ENCODE measurements at regions not wholly inside any gene's neighbourhood (a gene's known extent, or its start where the extent isn't known, plus 50 kb on each side); places are given as distances from the start of the nearest gene placed in this dataset.

- Histone ChIP-seq H3K4me3 (no peak overlapping the region), H3K27ac (no peak overlapping the region), H3K36me3 (no peaks in the 10 kb centered on the region), H3K9me3 (no peaks in the 10 kb centered on the region), H3K4me1 (peaks cover 0 to 3% (median 0%) of the 10 kb centered on the region in 9 donors), H3K27me3 (no peaks in the 10 kb centered on the region)
- TF ChIP-seq CTCF (IDR thresholded peaks at IDR 0.05): no peak
- no peak for DNase-seq
- intact Hi-C loops (cut with DNase I): loop anchor here in 1 of 10 donors (5.0 kb wide), 1 partner anchor 74 kb away; no protein-coding TSS in a partner anchor
- no peak for ATAC-seq
- WGBS, 2 donors: 87 to 97% methylated on average over 1 of the region's 1 CpG
Measured at GRCh38 chr2:150690870-150691269, 203.4 kb upstream of the RND3 start.

GRCh38 chr2:150690261-150690660, 202.8 kb upstream of the RND3 start:
- H3K4me1 ChIP-seq: peaks cover 0 to 3% (median 0%) of the 10 kb centered on the region in 9 donors
- no peak for DNase-seq
- H3K27me3 ChIP-seq: no peaks in the 10 kb centered on the region
- TF ChIP-seq CTCF (IDR thresholded peaks at IDR 0.05): no peak
- H3K9me3 ChIP-seq: no peaks in the 10 kb centered on the region
- intact Hi-C loops (cut with DNase I): loop anchor here in 1 of 10 donors (5.0 kb wide), 1 partner anchor 73 kb away; no protein-coding TSS in a partner anchor
- H3K27ac ChIP-seq: peak overlapping the region in 1 of 10 donors; percentile 59
- H3K4me3 ChIP-seq: no peak overlapping the region
- WGBS, 2 donors: 75 to 80% methylated on average over 2 of the region's 2 CpGs
- H3K36me3 ChIP-seq: no peaks in the 10 kb centered on the region
- no peak for ATAC-seq

GRCh38 chr2:150689590-150689989, 202.1 kb upstream of the RND3 start:
- ATAC-seq (peak in 1 of 8 donors; percentile 59), DNase-seq (no peak)
- 47 to 53% methylated on average over 2 of the region's 2 CpGs for WGBS, 2 donors
- intact Hi-C loops (cut with DNase I): no loop called here
- Histone ChIP-seq H3K4me1 (peaks cover 0 to 3% (median 0%) of the 10 kb centered on the region in 9 donors), H3K27me3 (no peaks in the 10 kb centered on the region), H3K4me3 (no peak overlapping the region), H3K27ac (peak overlapping the region in 1 of 10 donors; percentile 59), H3K36me3 (no peaks in the 10 kb centered on the region), H3K9me3 (no peaks in the 10 kb centered on the region)
- TF ChIP-seq CTCF (IDR thresholded peaks at IDR 0.05): no peak

- no peak for TF ChIP-seq CTCF (IDR thresholded peaks at IDR 0.05)
- Histone ChIP-seq H3K27ac (no peak overlapping the region), H3K9me3 (no peaks in the 10 kb centered on the region), H3K4me3 (no peak overlapping the region), H3K36me3 (no peaks in the 10 kb centered on the region), H3K27me3 (no peaks in the 10 kb centered on the region), H3K4me1 (peaks cover 0 to 3% (median 0%) of the 10 kb centered on the region in 9 donors)
- intact Hi-C loops (cut with DNase I): no loop called here
- WGBS, 2 donors: 77% methylated on average over 3 of the region's 3 CpGs
- DNase-seq (no peak), ATAC-seq (no peak)
Measured at GRCh38 chr2:150688016-150688415, 200.5 kb upstream of the RND3 start.

Data from heart right ventricle (tissue), 16 donors.